PFSK-1 (cell line): ENCODE measurements at regions not wholly inside any gene's neighbourhood (a gene's known extent, or its start where the extent isn't known, plus 50 kb on each side); places are given as distances from the start of the nearest gene placed in this dataset.

Source experiments
- POLR2AphosphoS5 ChIP-seq: IDR thresholded peaks from 2 replicates; pipeline ENCODE4 v1.6.1; 2012; ENCODE audit warnings: low read depth, mild to moderate bottlenecking, control low read depth, low read length, moderate library complexity
- SIN3A ChIP-seq: IDR thresholded peaks from 2 replicates; pipeline ENCODE4 v1.6.1; 2012; ENCODE audit warnings: mild to moderate bottlenecking, low read length, moderate library complexity, borderline replicate concordance; ENCODE audit not compliant: insufficient read depth
- TAF1 ChIP-seq: IDR thresholded peaks from 2 replicates; pipeline ENCODE4 v1.6.1; 2012; ENCODE audit warnings: low read length, control low read depth, borderline replicate concordance; ENCODE audit not compliant: insufficient read depth
- TF ChIP-seq, protein P1 (sequence below), 2 experiments: IDR thresholded peaks; 2 replicates each; pipeline versions ENCODE4 v1.6.1 to v1.8.0; 2011 to 2012; ENCODE audit warnings: low read depth in 2 of 2, low read length in 2 of 2, control low read depth in 1 of 2, inconsistent platforms in 1 of 2, mild to moderate bottlenecking in 1 of 2, moderate library complexity in 1 of 2; ENCODE audit not compliant: insufficient read depth in 1 of 2

DNA sequence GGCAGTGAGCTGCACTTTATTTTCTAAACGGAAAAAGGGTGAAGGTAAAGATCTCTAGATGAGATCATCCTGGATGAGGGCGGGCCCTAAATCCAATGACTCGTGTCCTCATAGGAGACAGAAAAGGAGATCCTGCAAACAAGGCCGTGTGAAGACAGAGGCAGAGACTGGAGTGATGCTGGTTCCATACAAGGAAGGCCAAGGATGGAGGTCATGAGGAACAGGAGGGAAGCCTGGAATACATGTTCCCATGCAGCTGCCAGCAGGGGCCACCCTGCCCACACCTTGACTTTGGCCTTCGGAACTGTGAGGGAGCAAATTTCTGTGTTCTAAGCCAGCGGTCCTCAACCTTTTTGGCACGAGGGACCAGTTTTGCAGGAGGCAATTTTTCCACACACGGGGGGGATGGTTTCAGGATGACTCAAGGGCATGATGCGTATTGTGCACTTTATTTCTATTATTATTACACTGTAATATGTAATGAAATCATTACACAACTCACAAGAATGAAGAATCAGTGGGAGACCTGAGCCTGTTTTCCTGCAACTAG lies 94.3 kb downstream of the PSMG1 start:
- TF ChIP-seq TAF1 (no peak), SIN3A (no peak), POLR2AphosphoS5 (no peak)
- TF ChIP-seq, protein P1, sequence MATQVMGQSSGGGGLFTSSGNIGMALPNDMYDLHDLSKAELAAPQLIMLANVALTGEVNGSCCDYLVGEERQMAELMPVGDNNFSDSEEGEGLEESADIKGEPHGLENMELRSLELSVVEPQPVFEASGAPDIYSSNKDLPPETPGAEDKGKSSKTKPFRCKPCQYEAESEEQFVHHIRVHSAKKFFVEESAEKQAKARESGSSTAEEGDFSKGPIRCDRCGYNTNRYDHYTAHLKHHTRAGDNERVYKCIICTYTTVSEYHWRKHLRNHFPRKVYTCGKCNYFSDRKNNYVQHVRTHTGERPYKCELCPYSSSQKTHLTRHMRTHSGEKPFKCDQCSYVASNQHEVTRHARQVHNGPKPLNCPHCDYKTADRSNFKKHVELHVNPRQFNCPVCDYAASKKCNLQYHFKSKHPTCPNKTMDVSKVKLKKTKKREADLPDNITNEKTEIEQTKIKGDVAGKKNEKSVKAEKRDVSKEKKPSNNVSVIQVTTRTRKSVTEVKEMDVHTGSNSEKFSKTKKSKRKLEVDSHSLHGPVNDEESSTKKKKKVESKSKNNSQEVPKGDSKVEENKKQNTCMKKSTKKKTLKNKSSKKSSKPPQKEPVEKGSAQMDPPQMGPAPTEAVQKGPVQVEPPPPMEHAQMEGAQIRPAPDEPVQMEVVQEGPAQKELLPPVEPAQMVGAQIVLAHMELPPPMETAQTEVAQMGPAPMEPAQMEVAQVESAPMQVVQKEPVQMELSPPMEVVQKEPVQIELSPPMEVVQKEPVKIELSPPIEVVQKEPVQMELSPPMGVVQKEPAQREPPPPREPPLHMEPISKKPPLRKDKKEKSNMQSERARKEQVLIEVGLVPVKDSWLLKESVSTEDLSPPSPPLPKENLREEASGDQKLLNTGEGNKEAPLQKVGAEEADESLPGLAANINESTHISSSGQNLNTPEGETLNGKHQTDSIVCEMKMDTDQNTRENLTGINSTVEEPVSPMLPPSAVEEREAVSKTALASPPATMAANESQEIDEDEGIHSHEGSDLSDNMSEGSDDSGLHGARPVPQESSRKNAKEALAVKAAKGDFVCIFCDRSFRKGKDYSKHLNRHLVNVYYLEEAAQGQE (IDR thresholded peaks at IDR 0.05; ENCODE audit: insufficient read depth in 1 of 2, low read depth in 2 of 2, low read length in 2 of 2), result no peak
